Ovary (tissue), 7 donors: ENCODE measurements at regions not wholly inside any gene's neighbourhood (a gene's known extent, or its start where the extent isn't known, plus 50 kb on each side); places are given as distances from the start of the nearest gene placed in this dataset.
"Not testable (repeated sequence)": the region's sequence is repeated elsewhere in the genome, so short reads cannot be mapped to it uniquely, and the experiment has no call there.

Experiments used
- DNase-seq, 5 donors: peaks; one replicate each; pipeline ENCODE4 v3.0.0-alpha.2; 2019 to 2020
- H3K27ac ChIP-seq, 2 donors: fragments of 200-600 bp; one replicate each; pipeline versions ENCODE4 v1.5.1 to v1.8.0; 2019 to 2022
- H3K27me3 ChIP-seq: fragments of 200-600 bp; one replicate; pipeline ENCODE4 v1.8.0; 2022
- H3K36me3 ChIP-seq: fragments of 200-600 bp; sonication (generic); one replicate; pipeline ENCODE4 v1.5.1; 2019
- H3K4me1 ChIP-seq: one replicate; pipeline ENCODE4 v1.8.1; 2013; ENCODE audit warnings: mild to moderate bottlenecking, moderate library complexity; ENCODE audit not compliant: insufficient read depth
- H3K4me3 ChIP-seq: fragments of 200-600 bp; sonication (generic); one replicate; pipeline ENCODE4 v1.5.1; 2017
- H3K9me3 ChIP-seq, 2 donors: fragments of 200-600 bp in 1 of 2; sonication (generic) in 1 of 2; one replicate each; pipeline versions ENCODE4 v1.5.1 to v1.8.1; 2013 to 2019; ENCODE audit warnings: mild to moderate bottlenecking in 1 of 2, moderate library complexity in 1 of 2
- EP300 ChIP-seq: sonication (generic); formaldehyde crosslinking; IDR thresholded peaks from one replicate; pipeline ENCODE4 v1.6.1; 2017; ENCODE audit warnings: antibody characterized with exemption
- POLR2A ChIP-seq: fragments of 450-650 bp; IDR thresholded peaks from one replicate; pipeline ENCODE4 v1.6.1; 2017; ENCODE audit warnings: antibody characterized with exemption, mild to moderate bottlenecking, moderate library complexity
- WGBS, 3 donors: extraction: QIAGEN DNeasy Blood & Tissue Kit in 1 of 3; methylation state at CpG; one replicate each; pipeline versions ENCODE4 v1.1.5 to v1.1.7; 2013 to 2017; 5-methylcytosine and 5-hydroxymethylcytosine counted together
- intact Hi-C, 4 donors: fragments of 100-400 bp; cut with DNase I; formaldehyde crosslinking; loops; one replicate each; pipeline versions ENCODE4 v1.11.0 to v1.15.1; 2022 to 2023
- TF ChIP-seq, protein P1 (sequence below), 3 donors: fragments of 450-650 bp in 2 of 3; fragments of 200-600 bp in 1 of 3; IDR thresholded peaks; one replicate each; pipeline versions ENCODE4 v1.5.1 to v1.8.0; 2016 to 2022; ENCODE audit warnings: antibody characterized with exemption in 3 of 3, mild to moderate bottlenecking in 1 of 3
- donor health status: DM: no; HTN: no; CAD: no; lungs with moderate emphysema.
- donor health status: DM: no; HTN: no; CAD: no.
- donor health status: Bipolar disorder and iron deficiency.
- donor health status: DM: no; HTN: no; CAD: no.
- donor health status: DM: yes; HTN: yes; CAD: no.

DNA sequence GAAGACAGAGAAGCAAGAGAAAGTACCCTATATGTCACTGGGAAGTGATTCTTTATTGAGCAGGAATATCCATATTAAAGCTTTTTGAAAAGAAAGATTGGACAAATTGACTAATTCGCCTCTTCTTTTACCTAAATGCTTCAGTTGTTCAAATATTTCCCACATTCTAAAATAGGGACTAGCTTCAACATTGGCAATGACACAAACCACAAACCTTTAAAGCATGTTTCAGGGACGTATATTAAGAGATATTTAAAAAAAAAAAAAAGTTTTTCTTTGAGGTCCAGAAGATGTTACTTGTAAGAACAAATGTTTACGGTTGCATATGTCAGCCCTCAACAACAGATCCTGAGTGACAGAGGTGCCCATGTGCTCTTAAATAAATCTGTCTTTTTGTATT is 235.0 kb upstream of the NFIA start:
- WGBS, 3 donors = 53 to 64% (median 59%) methylated on average over 3 of the region's 3 CpGs
- Histone ChIP-seq H3K4me1 (no peaks in the 10 kb centered on the region), H3K27ac (no peak overlapping the region), H3K36me3 (no peaks in the 10 kb centered on the region), H3K4me3 (no peak overlapping the region), H3K9me3 (no peaks in the 10 kb centered on the region), H3K27me3 (no peaks in the 10 kb centered on the region)
- TF ChIP-seq, protein P1, sequence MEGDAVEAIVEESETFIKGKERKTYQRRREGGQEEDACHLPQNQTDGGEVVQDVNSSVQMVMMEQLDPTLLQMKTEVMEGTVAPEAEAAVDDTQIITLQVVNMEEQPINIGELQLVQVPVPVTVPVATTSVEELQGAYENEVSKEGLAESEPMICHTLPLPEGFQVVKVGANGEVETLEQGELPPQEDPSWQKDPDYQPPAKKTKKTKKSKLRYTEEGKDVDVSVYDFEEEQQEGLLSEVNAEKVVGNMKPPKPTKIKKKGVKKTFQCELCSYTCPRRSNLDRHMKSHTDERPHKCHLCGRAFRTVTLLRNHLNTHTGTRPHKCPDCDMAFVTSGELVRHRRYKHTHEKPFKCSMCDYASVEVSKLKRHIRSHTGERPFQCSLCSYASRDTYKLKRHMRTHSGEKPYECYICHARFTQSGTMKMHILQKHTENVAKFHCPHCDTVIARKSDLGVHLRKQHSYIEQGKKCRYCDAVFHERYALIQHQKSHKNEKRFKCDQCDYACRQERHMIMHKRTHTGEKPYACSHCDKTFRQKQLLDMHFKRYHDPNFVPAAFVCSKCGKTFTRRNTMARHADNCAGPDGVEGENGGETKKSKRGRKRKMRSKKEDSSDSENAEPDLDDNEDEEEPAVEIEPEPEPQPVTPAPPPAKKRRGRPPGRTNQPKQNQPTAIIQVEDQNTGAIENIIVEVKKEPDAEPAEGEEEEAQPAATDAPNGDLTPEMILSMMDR (IDR thresholded peaks at IDR 0.05) = no peak
- no peak for TF ChIP-seq EP300
- no peak for TF ChIP-seq POLR2A
- DNase-seq = no peak
- intact Hi-C loops = no loop called here

DNA sequence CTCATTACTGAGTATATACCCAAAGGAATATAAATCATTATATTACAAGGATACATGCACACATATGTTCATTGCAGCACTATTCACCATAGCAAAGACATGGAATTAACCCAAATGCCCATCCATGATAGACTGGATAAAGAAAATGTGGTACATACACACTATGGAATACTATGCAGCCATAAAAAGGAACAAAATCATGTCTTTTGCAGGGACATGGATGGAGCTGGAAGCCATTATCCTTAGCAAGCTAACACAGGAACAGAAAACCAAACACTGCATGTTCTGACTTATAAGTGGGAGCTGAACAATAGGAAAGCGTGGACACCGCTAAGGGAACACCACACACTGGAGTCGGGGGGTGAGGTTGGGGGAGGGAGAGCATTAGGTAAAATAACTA is 236.7 kb upstream of the NFIA start:
- intact Hi-C loops, H3K36me3 ChIP-seq, H3K9me3 ChIP-seq, DNase-seq, H3K27me3 ChIP-seq, H3K27ac ChIP-seq, H3K4me3 ChIP-seq, H3K4me1 ChIP-seq: not testable (repeated sequence)
- WGBS, 3 donors = 99 to 100% (median 100%) methylated on average over 3 of the region's 3 CpGs

DNA sequence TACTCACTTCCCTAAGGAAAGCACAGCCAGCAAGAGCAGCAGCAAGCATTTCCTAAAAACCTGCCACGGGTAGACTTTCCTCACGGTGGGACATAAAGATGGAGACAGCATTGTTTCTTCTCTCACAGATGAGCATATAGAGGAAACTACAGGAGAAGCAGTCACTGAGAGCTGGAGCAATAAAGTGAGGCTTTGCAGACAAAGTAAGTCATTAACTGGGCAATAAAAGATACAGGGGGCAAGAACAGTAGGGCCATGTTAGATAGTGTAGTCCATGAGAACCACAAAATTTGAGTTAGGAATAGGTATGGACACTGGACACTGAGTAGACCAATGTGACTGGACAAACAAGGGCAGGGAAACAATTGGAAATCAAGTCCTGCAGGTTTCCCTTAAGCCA is 240.1 kb upstream of the NFIA start:
- Histone ChIP-seq H3K36me3 (no peaks in the 10 kb centered on the region), H3K27ac (no peak overlapping the region), H3K27me3 (no peaks in the 10 kb centered on the region), H3K9me3 (no peaks in the 10 kb centered on the region), H3K4me1 (no peaks in the 10 kb centered on the region), H3K4me3 (no peak overlapping the region)
- WGBS, 3 donors = 82 to 87% (median 86%) methylated on average over 2 of the region's 2 CpGs
- intact Hi-C loops = no loop called here
- TF ChIP-seq POLR2A (no peak), EP300 (no peak)
- TF ChIP-seq, protein P1 (IDR thresholded peaks at IDR 0.05) = no peak
- DNase-seq = no peak

DNA sequence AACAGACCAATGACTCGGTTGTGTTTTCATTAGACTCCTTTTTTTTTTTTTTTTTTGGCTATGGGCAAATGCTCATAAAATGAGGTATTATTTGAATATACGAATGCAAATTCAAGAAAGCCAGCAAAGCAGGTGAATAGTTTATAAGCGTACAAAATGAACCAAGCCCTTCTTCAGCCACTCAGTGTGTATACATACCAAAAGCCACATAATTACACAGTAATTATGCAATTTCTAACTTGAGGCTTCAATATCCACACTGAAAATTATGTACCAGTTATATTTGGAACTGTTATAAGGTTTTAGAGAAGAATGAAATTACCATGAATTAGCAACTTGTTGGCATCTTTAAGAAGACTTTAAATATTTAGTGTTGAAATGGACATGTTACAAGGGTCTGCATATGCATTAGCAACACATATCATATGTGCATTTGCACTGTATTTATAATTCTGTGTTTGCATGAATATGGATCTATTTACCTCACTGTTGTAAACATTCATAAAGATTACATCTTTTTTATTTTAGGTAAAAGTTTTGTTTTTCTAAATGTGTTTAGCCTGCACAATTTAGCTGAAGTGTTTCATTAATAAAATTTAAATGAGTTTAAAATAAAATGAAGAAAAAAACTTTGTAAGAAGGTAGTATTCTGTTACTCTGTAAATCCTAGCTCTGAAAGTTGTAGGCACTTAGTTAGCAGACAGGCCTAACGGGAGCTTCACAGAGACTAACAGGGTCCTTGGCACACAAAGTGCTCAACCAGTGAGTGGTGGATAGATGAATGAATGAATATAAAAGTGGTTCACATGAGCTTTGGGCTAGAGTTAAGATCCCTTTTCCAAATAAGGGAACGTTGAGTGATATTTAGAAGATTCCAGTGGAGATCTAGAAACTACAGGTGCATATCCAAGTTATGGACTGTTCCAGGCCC is 241.0 kb upstream of the NFIA start:
- DNase-seq = no peak
- WGBS, 3 donors = 76 to 85% (median 85%) methylated on average over 5 of the region's 5 CpGs
- intact Hi-C loops = no loop called here
- Histone ChIP-seq H3K4me1 (no peaks in the 10 kb centered on the region), H3K27me3 (no peaks in the 10 kb centered on the region), H3K4me3 (no peak overlapping the region), H3K36me3 (no peaks in the 10 kb centered on the region), H3K27ac (no peak overlapping the region), H3K9me3 (no peaks in the 10 kb centered on the region)
- TF ChIP-seq, protein P1 (IDR thresholded peaks at IDR 0.05) = no peak
- no peak for TF ChIP-seq EP300
- no peak for TF ChIP-seq POLR2A

DNA sequence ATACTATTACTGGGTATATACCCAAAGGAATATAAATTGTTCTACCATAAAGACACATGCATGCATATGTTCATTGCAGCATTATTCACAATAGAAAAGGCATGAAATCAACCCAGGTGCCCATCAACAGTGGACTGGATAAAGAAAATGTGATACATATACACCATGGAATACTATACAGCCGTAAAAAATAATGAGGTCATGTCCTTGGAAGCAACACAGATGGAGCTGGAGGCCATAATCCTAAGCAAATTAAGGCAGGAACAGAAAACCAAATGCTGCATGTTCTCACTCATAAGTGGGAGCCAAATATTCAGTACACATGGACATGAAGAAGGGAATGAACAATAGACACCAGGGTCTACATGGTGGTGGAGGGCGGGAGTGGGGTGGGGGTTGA is 241.9 kb upstream of the NFIA start:
- DNase-seq, H3K4me3 ChIP-seq, H3K27ac ChIP-seq, H3K27me3 ChIP-seq, H3K36me3 ChIP-seq, H3K4me1 ChIP-seq, intact Hi-C loops, H3K9me3 ChIP-seq: not testable (repeated sequence)
- 94 to 95% (median 95%) methylated on average over 2 of the region's 2 CpGs for WGBS, 3 donors
